SK-N-SH treated with all-trans-retinoic acid at 6 μM for 48 hours (cell line): ENCODE measurements at regions not wholly inside any gene's neighbourhood (a gene's known extent, or its start where the extent isn't known, plus 50 kb on each side); places are given as distances from the start of the nearest gene placed in this dataset.
"Not testable (repeated sequence)": the region's sequence is repeated elsewhere in the genome, so short reads cannot be mapped to it uniquely, and the experiment has no call there.

Experiments used
- ATAC-seq: fragments of 200-7000 bp; cut with Tn5 transposase; 3 replicates; pipeline ENCODE4 v1.9.1; 2020; ENCODE audit warnings: mild to moderate bottlenecking, moderate library complexity
- ARNTL ChIP-seq: fragments of 450-650 bp; formaldehyde crosslinking; IDR thresholded peaks from 2 replicates; pipeline ENCODE4 v1.5.0; 2020; ENCODE audit warnings: low read depth, mild to moderate bottlenecking, moderate library complexity, borderline replicate concordance
- BACH2 ChIP-seq: fragments of 250-450 bp; sonication (Bioruptor Pico); IDR thresholded peaks from 2 replicates; pipeline ENCODE4 v1.9.0; 2021; ENCODE audit warnings: mild to moderate bottlenecking, borderline replicate concordance
- CSDC2 ChIP-seq: fragments of 250-450 bp; sonication (Bioruptor Pico); IDR thresholded peaks from 2 replicates; pipeline ENCODE4 v1.5.0; 2020; ENCODE audit warnings: mild to moderate bottlenecking, moderate library complexity
- CSRNP3 ChIP-seq: fragments of 250-450 bp; sonication (Bioruptor Pico); IDR thresholded peaks from 2 replicates; pipeline ENCODE4 v1.5.1; 2021; ENCODE audit warnings: mild to moderate bottlenecking, moderate library complexity
- ESRRG ChIP-seq: fragments of 250-450 bp; sonication (Bioruptor Pico); IDR thresholded peaks from 2 replicates; pipeline ENCODE4 v1.6.1; 2021; ENCODE audit warnings: mild to moderate bottlenecking
- GLIS3 ChIP-seq: fragments of 250-450 bp; sonication (Bioruptor Pico); IDR thresholded peaks from 2 replicates; pipeline ENCODE4 v1.5.0; 2020; ENCODE audit warnings: mild to moderate bottlenecking, moderate library complexity
- OSR1 ChIP-seq: fragments of 250-450 bp; sonication (Bioruptor Pico); IDR thresholded peaks from 2 replicates; pipeline ENCODE4 v1.8.0; 2022; ENCODE audit warnings: moderate library complexity, mild to moderate bottlenecking, inconsistent platforms
- PATZ1 ChIP-seq: fragments of 250-450 bp; sonication (Bioruptor Pico); IDR thresholded peaks from 2 replicates; pipeline ENCODE4 v1.8.0; 2020; ENCODE audit warnings: mild to moderate bottlenecking, moderate library complexity, borderline replicate concordance
- RARB ChIP-seq: fragments of 250-450 bp; sonication (Bioruptor Pico); IDR thresholded peaks from 2 replicates; pipeline ENCODE4 v1.8.0; 2021; ENCODE audit warnings: mild to moderate bottlenecking, moderate library complexity
- SNAI2 ChIP-seq: fragments of 250-450 bp; sonication (Bioruptor Pico); IDR thresholded peaks from 2 replicates; pipeline ENCODE4 v1.5.0; 2020; ENCODE audit warnings: mild to moderate bottlenecking, moderate library complexity
- TCF4 ChIP-seq: fragments of 250-450 bp; sonication (Bioruptor Pico); IDR thresholded peaks from 2 replicates; pipeline ENCODE4 v1.8.0; 2021; ENCODE audit warnings: mild to moderate bottlenecking, moderate library complexity, borderline replicate concordance
- ZFP3 ChIP-seq: fragments of 250-450 bp; sonication (Bioruptor Pico); IDR thresholded peaks from 2 replicates; pipeline ENCODE4 v1.5.0; 2020; ENCODE audit warnings: mild to moderate bottlenecking, moderate library complexity
- ZFP30 ChIP-seq: fragments of 450-650 bp; formaldehyde crosslinking; IDR thresholded peaks from 2 replicates; pipeline ENCODE4 v1.5.0; 2022; ENCODE audit warnings: mild to moderate bottlenecking, moderate library complexity
- ZNF565 ChIP-seq: fragments of 450-650 bp; formaldehyde crosslinking; conservative IDR thresholded peaks from 2 replicates; pipeline ENCODE4 v1.5.0; 2020; ENCODE audit warnings: low read depth, mild to moderate bottlenecking, moderate library complexity
- ZNF70 ChIP-seq: fragments of 450-650 bp; formaldehyde crosslinking; IDR thresholded peaks from 2 replicates; pipeline ENCODE4 v1.5.0; 2020; ENCODE audit warnings: mild to moderate bottlenecking, moderate library complexity
- ZNF8 ChIP-seq: fragments of 450-650 bp; formaldehyde crosslinking; IDR thresholded peaks from 2 replicates; pipeline ENCODE4 v1.5.0; 2020; ENCODE audit warnings: mild to moderate bottlenecking, moderate library complexity
- TF ChIP-seq, protein P1 (sequence below): fragments of 250-450 bp; sonication (Bioruptor Pico); IDR thresholded peaks from 2 replicates; pipeline ENCODE4 v1.8.0; 2021; ENCODE audit warnings: low read depth, mild to moderate bottlenecking, moderate library complexity, borderline replicate concordance
- TF ChIP-seq, protein P2 (sequence below): fragments of 250-450 bp; sonication (Bioruptor Pico); IDR thresholded peaks from 2 replicates; pipeline ENCODE4 v1.5.1; 2020; ENCODE audit warnings: low read depth, mild to moderate bottlenecking, moderate library complexity

GRCh38 chr4:177803151-177803550 lies 360.9 kb upstream of the AGA start:
- no peak for TF ChIP-seq CSDC2
- TF ChIP-seq RARB: no peak
- TF ChIP-seq, protein P1, sequence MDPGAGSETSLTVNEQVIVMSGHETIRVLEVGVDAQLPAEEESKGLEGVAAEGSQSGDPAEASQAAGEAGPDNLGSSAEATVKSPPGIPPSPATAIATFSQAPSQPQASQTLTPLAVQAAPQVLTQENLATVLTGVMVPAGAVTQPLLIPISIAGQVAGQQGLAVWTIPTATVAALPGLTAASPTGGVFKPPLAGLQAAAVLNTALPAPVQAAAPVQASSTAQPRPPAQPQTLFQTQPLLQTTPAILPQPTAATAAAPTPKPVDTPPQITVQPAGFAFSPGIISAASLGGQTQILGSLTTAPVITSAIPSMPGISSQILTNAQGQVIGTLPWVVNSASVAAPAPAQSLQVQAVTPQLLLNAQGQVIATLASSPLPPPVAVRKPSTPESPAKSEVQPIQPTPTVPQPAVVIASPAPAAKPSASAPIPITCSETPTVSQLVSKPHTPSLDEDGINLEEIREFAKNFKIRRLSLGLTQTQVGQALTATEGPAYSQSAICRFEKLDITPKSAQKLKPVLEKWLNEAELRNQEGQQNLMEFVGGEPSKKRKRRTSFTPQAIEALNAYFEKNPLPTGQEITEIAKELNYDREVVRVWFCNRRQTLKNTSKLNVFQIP: no peak
- TF ChIP-seq ZFP3: no peak
- no peak for TF ChIP-seq TCF4 (CRISPR knock-in tag)
- TF ChIP-seq, protein P2, sequence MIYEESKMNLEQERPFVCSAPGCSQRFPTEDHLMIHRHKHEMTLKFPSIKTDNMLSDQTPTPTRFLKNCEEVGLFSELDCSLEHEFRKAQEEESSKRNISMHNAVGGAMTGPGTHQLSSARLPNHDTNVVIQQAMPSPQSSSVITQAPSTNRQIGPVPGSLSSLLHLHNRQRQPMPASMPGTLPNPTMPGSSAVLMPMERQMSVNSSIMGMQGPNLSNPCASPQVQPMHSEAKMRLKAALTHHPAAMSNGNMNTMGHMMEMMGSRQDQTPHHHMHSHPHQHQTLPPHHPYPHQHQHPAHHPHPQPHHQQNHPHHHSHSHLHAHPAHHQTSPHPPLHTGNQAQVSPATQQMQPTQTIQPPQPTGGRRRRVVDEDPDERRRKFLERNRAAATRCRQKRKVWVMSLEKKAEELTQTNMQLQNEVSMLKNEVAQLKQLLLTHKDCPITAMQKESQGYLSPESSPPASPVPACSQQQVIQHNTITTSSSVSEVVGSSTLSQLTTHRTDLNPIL (CRISPR knock-in tag): no peak
- no peak for TF ChIP-seq ZNF70 (CRISPR knock-in tag)
- no peak for TF ChIP-seq ZNF565 (CRISPR knock-in tag)
- no peak for TF ChIP-seq BACH2 (CRISPR knock-in tag)
- TF ChIP-seq PATZ1 (CRISPR knock-in tag): no peak
- no peak for TF ChIP-seq ESRRG
- TF ChIP-seq SNAI2 (CRISPR knock-in tag): no peak
- no peak for TF ChIP-seq CSRNP3 (CRISPR knock-in tag)
- ATAC-seq: no peak

DNA sequence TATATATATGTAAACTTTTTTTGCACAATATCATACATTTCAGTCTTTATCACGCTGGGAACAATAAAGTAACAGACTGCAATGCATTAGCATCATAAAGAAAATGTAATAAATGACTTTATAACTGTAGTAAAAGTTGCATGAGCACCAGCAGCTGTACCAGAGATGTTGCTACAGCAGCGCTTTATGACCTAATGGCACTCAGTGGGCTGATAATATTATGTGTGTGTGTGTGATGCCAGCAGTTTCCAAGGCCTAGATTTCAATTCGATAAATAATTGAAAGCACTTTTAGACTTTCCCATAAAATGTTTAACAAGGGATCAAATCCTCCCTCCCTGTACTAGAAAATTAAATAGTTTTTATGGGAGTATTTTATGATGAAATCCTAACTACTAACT lies 367.6 kb upstream of the AGA start:
- no peak for ATAC-seq
- no peak for TF ChIP-seq CSDC2
- no peak for TF ChIP-seq ARNTL (CRISPR knock-in tag)
- TF ChIP-seq GLIS3 (CRISPR knock-in tag): no peak
- no peak for TF ChIP-seq ZNF70 (CRISPR knock-in tag)
- TF ChIP-seq TCF4 (CRISPR knock-in tag): no peak
- no peak for TF ChIP-seq ZFP30 (CRISPR knock-in tag)
- no peak for TF ChIP-seq PATZ1 (CRISPR knock-in tag)
- TF ChIP-seq, all 23 proteins: peak for 0

DNA sequence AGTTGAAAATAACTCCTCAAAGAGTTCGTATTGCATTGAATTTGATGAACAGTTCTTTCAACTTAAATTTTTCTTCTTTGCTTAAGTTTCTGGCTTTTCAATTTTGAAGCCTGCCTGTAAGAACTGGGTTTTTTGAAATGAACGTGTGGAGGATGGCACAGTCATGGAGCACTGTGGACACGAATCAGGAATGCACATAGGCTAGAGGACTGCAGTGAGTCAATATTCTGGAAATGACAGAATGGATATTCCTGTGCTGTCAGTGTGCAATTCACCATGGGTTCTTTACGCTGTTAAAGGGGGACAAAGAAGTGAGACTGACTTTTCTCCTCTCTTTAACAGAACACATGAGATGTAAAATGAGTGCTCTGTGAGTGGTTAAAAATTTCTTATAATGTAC lies 368.0 kb upstream of the AGA start:
- TF ChIP-seq GLIS3 (CRISPR knock-in tag) (no peak), ZFP30 (CRISPR knock-in tag) (no peak), OSR1 (CRISPR knock-in tag) (no peak), PATZ1 (CRISPR knock-in tag) (no peak), ZNF70 (CRISPR knock-in tag) (no peak), BACH2 (CRISPR knock-in tag) (no peak), ZNF565 (CRISPR knock-in tag) (no peak), CSDC2 (no peak), ARNTL (CRISPR knock-in tag) (no peak), ZNF8 (CRISPR knock-in tag) (no peak)
- TF ChIP-seq, protein P1: no peak
- TF ChIP-seq, protein P2 (CRISPR knock-in tag): no peak

DNA sequence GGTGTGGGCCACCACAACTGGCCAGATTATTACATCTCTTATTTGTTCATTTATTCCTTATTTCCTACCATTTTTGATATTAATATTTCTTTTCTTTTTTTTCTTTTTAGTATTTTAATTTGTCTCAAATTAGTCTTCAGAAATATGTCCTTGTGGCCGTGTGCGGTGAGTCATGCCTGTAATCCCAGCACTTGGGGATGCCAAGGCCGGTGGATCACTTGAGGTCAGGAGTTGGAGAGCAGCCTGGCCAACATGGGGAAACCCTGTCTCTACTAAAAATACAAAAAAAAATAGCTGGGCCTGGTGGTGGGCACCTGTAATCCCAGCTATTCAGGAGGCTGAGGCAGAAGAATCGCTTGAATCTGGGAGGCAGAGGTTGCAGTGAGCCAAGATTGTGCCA lies 376.2 kb upstream of the AGA start:
- ATAC-seq: not testable (repeated sequence)

More for the DNA sequence above, 368.0 kb upstream of the AGA start:
- ATAC-seq: no peak
